ENCODE measurements at regions not wholly inside any gene's neighbourhood (a gene's known extent, or its start where the extent isn't known, plus 50 kb on each side); places are given as distances from the start of the nearest gene placed in this dataset.

DNA sequence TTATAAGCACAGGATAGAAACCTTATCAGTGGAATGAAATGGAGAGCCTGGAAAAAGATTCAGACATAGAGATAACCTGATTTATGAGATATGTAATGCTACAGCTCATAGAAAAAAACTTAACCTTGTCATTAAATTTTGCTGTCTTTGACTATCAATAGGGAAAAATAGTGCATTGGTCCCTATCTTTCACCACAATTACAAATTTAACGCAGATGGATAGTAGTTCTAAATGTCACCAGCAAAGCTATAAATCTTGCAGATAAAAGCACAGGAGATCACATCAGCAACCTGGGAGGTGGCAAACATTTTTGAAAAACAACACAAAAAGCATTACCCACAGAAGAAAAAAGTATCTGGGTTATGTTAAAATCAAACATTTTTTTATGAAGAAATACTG is 831.6 kb downstream of the BRINP3 start:
- intact Hi-C loops (cut with DNase I), result no loop called here
- 77 to 89% methylated on average over 1 of the region's 1 CpG for WGBS, 2 donors
- H3K4me1 ChIP-seq, result no peaks in the 10 kb centered on the region

DNA sequence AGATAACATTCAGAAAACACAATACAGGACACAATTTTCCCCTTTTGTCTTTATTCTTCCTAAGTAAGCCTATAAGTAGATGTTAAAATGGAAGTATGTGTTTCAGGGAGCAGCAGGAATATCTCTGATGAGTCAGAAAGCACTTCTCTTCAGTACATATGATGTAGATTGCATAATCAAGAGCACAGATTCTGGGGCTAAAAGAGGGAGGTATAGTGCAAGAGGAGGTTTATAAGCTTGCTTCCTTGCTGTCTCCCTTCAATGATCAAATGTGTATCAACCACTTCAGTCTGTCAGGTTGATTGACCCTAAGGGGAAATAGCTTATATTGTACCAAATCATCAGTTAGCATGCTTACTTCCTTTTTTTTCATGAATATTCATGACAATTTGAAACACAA is 822.8 kb downstream of the BRINP3 start:
- Histone ChIP-seq H3K36me3 (no peaks in the 10 kb centered on the region), H3K4me3 (no peak overlapping the region), H3K9me3 (no peaks in the 10 kb centered on the region), H3K4me1 (no peaks in the 10 kb centered on the region), H3K27me3 (no peaks in the 10 kb centered on the region), H3K27ac (no peak overlapping the region)
- TF ChIP-seq, protein P1, sequence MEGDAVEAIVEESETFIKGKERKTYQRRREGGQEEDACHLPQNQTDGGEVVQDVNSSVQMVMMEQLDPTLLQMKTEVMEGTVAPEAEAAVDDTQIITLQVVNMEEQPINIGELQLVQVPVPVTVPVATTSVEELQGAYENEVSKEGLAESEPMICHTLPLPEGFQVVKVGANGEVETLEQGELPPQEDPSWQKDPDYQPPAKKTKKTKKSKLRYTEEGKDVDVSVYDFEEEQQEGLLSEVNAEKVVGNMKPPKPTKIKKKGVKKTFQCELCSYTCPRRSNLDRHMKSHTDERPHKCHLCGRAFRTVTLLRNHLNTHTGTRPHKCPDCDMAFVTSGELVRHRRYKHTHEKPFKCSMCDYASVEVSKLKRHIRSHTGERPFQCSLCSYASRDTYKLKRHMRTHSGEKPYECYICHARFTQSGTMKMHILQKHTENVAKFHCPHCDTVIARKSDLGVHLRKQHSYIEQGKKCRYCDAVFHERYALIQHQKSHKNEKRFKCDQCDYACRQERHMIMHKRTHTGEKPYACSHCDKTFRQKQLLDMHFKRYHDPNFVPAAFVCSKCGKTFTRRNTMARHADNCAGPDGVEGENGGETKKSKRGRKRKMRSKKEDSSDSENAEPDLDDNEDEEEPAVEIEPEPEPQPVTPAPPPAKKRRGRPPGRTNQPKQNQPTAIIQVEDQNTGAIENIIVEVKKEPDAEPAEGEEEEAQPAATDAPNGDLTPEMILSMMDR (IDR thresholded peaks at IDR 0.05), result no peak
- TF ChIP-seq EP300 (IDR thresholded peaks at IDR 0.05), result no peak
- no peak for TF ChIP-seq POLR2A (IDR thresholded peaks at IDR 0.05)
- TF ChIP-seq POLR2AphosphoS5 (IDR thresholded peaks at IDR 0.05), result no peak
- DNase-seq, result no peak
- intact Hi-C loops (cut with DNase I), result no loop called here

More for the DNA sequence above, 831.6 kb downstream of the BRINP3 start:
- Histone ChIP-seq H3K9me3 (no peaks in the 10 kb centered on the region), H3K36me3 (no peaks in the 10 kb centered on the region), H3K27me3 (no peaks in the 10 kb centered on the region), H3K4me3 (no peak overlapping the region), H3K27ac (no peak overlapping the region)
- DNase-seq, result no peak
- TF ChIP-seq EP300 (IDR thresholded peaks at IDR 0.05) (no peak), POLR2A (IDR thresholded peaks at IDR 0.05) (no peak)
- TF ChIP-seq, protein P1 (IDR thresholded peaks at IDR 0.05), result no peak

DNA sequence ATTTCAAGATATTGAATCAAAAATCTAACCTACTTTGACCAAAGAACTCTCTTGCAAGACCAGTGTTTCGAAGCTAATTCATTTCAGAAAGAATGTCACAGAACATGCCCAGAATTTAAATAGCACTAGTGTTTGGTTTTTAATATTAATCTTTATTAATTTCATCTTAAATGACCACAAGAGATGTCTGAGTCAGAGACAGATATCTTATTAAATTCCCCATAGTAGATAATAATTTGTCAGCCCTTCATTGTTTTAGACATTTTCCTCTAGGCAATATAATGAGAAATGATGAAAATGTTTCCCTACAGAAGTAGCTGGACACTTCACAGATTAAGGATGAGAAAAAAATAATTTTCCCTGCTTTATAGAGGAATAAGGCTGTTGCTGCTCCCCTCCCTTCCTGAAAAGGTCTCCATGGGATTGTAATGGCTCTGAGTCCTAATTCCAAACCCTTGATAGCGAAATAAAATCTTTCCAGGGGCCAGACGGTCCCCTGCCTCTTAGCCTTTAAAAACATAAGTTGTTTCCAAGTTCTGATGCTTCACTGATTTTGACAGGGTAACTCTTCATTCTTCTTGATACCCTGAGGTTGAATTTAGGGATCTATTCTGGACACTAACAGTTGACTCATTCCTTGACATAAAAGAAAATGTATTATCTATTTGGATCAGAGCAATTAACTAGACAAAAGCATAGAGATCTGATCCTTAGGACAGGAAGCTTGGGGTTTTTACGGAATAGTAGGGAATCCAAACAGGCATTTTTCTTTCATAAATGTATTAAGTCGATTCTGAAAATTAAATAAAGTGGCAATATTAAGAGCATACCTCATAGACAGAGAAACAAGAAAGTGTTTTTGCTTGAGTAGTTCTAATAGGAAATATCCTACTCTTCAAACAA is 820.8 kb downstream of the BRINP3 start:
- H3K9me3 ChIP-seq, result no peaks in the 10 kb centered on the region
- no peaks in the 10 kb centered on the region for H3K4me1 ChIP-seq
- no peak overlapping the region for H3K4me3 ChIP-seq
- WGBS, 2 donors, result 71 to 74% methylated on average over 5 of the region's 5 CpGs
- DNase-seq, result no peak
- TF ChIP-seq POLR2A (IDR thresholded peaks at IDR 0.05) (no peak), POLR2AphosphoS5 (IDR thresholded peaks at IDR 0.05) (no peak), EP300 (IDR thresholded peaks at IDR 0.05) (no peak)
- TF ChIP-seq, protein P1 (IDR thresholded peaks at IDR 0.05), result no peak
- H3K27ac ChIP-seq, result no peak overlapping the region
- intact Hi-C loops (cut with DNase I), result no loop called here
- H3K36me3 ChIP-seq, result no peaks in the 10 kb centered on the region
- H3K27me3 ChIP-seq, result no peaks in the 10 kb centered on the region

DNA sequence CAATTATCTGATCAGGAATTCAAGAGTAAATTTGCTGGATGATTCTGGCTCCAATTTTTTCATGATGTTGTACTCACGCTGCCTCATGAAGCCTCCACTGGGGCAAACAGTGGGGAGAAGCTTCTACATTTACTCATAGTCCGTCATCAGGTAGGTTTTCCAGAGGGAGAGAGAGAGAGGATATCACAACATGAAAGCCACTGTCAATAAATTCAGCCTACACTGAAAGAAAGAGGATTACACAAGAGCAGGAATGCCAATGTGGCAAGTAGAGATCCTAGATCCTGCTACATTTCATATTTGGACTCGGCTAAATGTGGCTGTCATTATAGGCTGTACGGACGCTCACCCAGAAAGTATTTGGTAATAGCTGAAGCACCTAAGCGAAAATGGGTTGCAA is 819.9 kb downstream of the BRINP3 start:
- no peak overlapping the region for H3K27ac ChIP-seq
- no peak for DNase-seq
- no peaks in the 10 kb centered on the region for H3K27me3 ChIP-seq
- TF ChIP-seq, protein P1 (IDR thresholded peaks at IDR 0.05), result no peak
- no peak for TF ChIP-seq POLR2A (IDR thresholded peaks at IDR 0.05)
- no peak for TF ChIP-seq EP300 (IDR thresholded peaks at IDR 0.05)
- TF ChIP-seq POLR2AphosphoS5 (IDR thresholded peaks at IDR 0.05), result no peak
- no peaks in the 10 kb centered on the region for H3K9me3 ChIP-seq
- WGBS, 2 donors, result 71 to 77% methylated on average over 6 of the region's 6 CpGs
- intact Hi-C loops (cut with DNase I), result no loop called here
- H3K36me3 ChIP-seq, result no peaks in the 10 kb centered on the region
- H3K4me1 ChIP-seq, result no peaks in the 10 kb centered on the region
- H3K4me3 ChIP-seq, result no peak overlapping the region

All from sigmoid colon (tissue), 6 donors.